Heart right ventricle (tissue), 16 donors: ENCODE measurements at regions not wholly inside any gene's neighbourhood (a gene's known extent, or its start where the extent isn't known, plus 50 kb on each side); places are given as distances from the start of the nearest gene placed in this dataset.
A peak's percentile ranks its signal among the peaks of the same experiment; 100 is the strongest.

Experiments
- ATAC-seq, 8 donors: fragments of 200-7000 bp; cut with Tn5 transposase; one replicate each; pipeline ENCODE4 v1.9.1; 2020; ENCODE audit warnings: mild to moderate bottlenecking in 8 of 8, moderate library complexity in 8 of 8, moderate number of reproducible peaks in 1 of 8
- DNase-seq, 2 donors: peaks; one replicate each; pipeline ENCODE4 v3.0.0-alpha.2; 2020
- H3K27ac ChIP-seq, 10 donors: fragments of 200-600 bp; sonication (generic) in 2 of 10; one replicate each; pipeline versions ENCODE4 v1.5.0 to v1.8.0; 2020 to 2022; ENCODE audit warnings: mild to moderate bottlenecking in 3 of 10
- H3K27me3 ChIP-seq, 7 donors: fragments of 200-600 bp; one replicate each; pipeline ENCODE4 v1.8.0; 2021 to 2022; ENCODE audit warnings: mild to moderate bottlenecking in 2 of 7
- H3K36me3 ChIP-seq, 9 donors: fragments of 200-600 bp; sonication (generic) in 1 of 9; one replicate each; pipeline versions ENCODE4 v1.5.0 to v1.8.0; 2020 to 2022; ENCODE audit warnings: mild to moderate bottlenecking in 2 of 9
- H3K4me1 ChIP-seq, 9 donors: fragments of 200-600 bp; sonication (generic) in 1 of 9; one replicate each; pipeline versions ENCODE4 v1.5.0 to v1.8.0; 2020 to 2022; ENCODE audit warnings: mild to moderate bottlenecking in 4 of 9
- H3K4me3 ChIP-seq, 10 donors: fragments of 200-600 bp; sonication (generic) in 2 of 10; one replicate each; pipeline versions ENCODE4 v1.5.0 to v1.8.0; 2020 to 2022; ENCODE audit warnings: mild to moderate bottlenecking in 7 of 10, moderate library complexity in 2 of 10
- H3K9me3 ChIP-seq, 11 donors: fragments of 200-600 bp in 10 of 11; sonication (generic) in 2 of 11; one replicate each; pipeline versions ENCODE4 v1.5.0 to v1.8.0; 2013 to 2022; ENCODE audit warnings: mild to moderate bottlenecking in 2 of 11, control low read depth in 1 of 11, moderate library complexity in 1 of 11
- WGBS, 2 donors: extraction: QIAGEN DNeasy Blood & Tissue Kit; methylation state at CpG; one replicate each; pipeline ENCODE4 v1.1.7; 2013; ENCODE audit warnings: inconsistent platforms in 1 of 2; 5-methylcytosine and 5-hydroxymethylcytosine counted together
- intact Hi-C, 10 donors: fragments of 100-400 bp; cut with DNase I; formaldehyde crosslinking; loops; one replicate each; pipeline versions ENCODE4 v1.11.1 to v1.14.2; 2022
- TF ChIP-seq, protein P1 (sequence below), 9 donors: fragments of 200-600 bp; sonication (generic) in 2 of 9; IDR thresholded peaks; one replicate each; pipeline versions ENCODE4 v1.5.0 to v1.8.0; 2021 to 2022; ENCODE audit warnings: antibody characterized with exemption in 9 of 9, mild to moderate bottlenecking in 5 of 9, moderate library complexity in 1 of 9
- donor health status: Arrhythmogenic right ventricular cardiomyopathy.
- donor health status: ischemic (EF 13 %, LVEDD 7.1; RV severe dilation, severe dysfunction).
- donor health status: healthy with polysubstance abuse.
- donor health status: DM: no; HTN: yes; CAD: no.
- donor health status: DM: no; HTN: no; CAD: no.
- donor health status: ischemic (EF 25% LVEDD 6.9; RV normal size, moderate dysfunction).
- donor health status: ischemic (EF 25% LVEDD 5.7; RV mildly dilated, moderate dysfunction).
- donor health status: healthy.
- donor health status: DM: yes; HTN: yes; CAD: no.
- donor health status: Ischemic cardiomyopathy.
- donor health status: ischemic (EF 35%, LVEDD 5.7; RV mildly dilated, moderate dysfunction).
- donor health status: nonischemic (EF 11% LVEDD 7.7; RV severe dilation, severe dysfunction).
- donor health status: DM: yes; HTN: yes; CAD: no.
- donor health status: PGD.
- donor health status: ischemic (EF 29% LVEDD 5.4; RV normal size, mild dysfunction).
- donor health status: nonischemic (EF 23%, LVEDD 6.1; RV moderate dilation, normal function).

DNA sequence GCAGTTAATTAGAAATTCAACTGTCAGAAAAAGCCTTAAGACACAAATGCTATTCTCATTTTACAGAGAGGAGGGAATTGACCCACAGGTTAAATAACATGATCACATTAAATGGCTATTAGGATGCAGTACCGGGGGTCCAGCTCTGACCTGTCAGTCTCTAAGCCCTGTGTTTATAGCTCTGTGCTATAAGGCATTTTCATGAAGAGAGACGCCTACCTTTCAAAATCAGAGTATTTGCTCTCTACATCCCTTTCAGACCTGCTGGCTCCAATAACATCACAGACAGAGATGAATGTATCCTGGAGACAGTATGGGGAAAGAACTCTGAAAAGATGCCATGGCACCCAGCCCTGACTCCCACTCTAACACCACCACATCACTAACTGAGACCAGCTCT, 189.9 kb upstream of the PRSS58 start:
- no peak for DNase-seq
- TF ChIP-seq, protein P1, sequence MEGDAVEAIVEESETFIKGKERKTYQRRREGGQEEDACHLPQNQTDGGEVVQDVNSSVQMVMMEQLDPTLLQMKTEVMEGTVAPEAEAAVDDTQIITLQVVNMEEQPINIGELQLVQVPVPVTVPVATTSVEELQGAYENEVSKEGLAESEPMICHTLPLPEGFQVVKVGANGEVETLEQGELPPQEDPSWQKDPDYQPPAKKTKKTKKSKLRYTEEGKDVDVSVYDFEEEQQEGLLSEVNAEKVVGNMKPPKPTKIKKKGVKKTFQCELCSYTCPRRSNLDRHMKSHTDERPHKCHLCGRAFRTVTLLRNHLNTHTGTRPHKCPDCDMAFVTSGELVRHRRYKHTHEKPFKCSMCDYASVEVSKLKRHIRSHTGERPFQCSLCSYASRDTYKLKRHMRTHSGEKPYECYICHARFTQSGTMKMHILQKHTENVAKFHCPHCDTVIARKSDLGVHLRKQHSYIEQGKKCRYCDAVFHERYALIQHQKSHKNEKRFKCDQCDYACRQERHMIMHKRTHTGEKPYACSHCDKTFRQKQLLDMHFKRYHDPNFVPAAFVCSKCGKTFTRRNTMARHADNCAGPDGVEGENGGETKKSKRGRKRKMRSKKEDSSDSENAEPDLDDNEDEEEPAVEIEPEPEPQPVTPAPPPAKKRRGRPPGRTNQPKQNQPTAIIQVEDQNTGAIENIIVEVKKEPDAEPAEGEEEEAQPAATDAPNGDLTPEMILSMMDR (IDR thresholded peaks at IDR 0.05), result no peak
- Histone ChIP-seq H3K27me3 (peaks cover 0 to 17% (median 6%) of the 10 kb centered on the region in 7 donors), H3K36me3 (no peaks in the 10 kb centered on the region), H3K4me3 (no peak overlapping the region), H3K27ac (no peak overlapping the region), H3K4me1 (peaks cover 0 to 19% (median 0%) of the 10 kb centered on the region in 9 donors), H3K9me3 (no peaks in the 10 kb centered on the region)
- intact Hi-C loops, result no loop called here
- 81 to 89% methylated on average over 2 of the region's 2 CpGs for WGBS, 2 donors
- ATAC-seq, result no peak

- peaks cover 0 to 17% (median 6%) of the 10 kb centered on the region in 7 donors for H3K27me3 ChIP-seq
- H3K4me1 ChIP-seq, result peaks cover 0 to 45% (median 0%) of the 10 kb centered on the region in 9 donors
- no peaks in the 10 kb centered on the region for H3K9me3 ChIP-seq
- 52 to 62% methylated on average over 7 of the region's 7 CpGs for WGBS, 2 donors
- intact Hi-C loops, result no loop called here
- H3K27ac ChIP-seq, result no peak overlapping the region
- TF ChIP-seq, protein P1 (IDR thresholded peaks at IDR 0.05), result no peak
- no peak for ATAC-seq
- no peak overlapping the region for H3K4me3 ChIP-seq
- H3K36me3 ChIP-seq, result no peaks in the 10 kb centered on the region
- no peak for DNase-seq
Observed at GRCh38 chr7:142445019-142445686, 187.3 kb upstream of the PRSS58 start.

DNA sequence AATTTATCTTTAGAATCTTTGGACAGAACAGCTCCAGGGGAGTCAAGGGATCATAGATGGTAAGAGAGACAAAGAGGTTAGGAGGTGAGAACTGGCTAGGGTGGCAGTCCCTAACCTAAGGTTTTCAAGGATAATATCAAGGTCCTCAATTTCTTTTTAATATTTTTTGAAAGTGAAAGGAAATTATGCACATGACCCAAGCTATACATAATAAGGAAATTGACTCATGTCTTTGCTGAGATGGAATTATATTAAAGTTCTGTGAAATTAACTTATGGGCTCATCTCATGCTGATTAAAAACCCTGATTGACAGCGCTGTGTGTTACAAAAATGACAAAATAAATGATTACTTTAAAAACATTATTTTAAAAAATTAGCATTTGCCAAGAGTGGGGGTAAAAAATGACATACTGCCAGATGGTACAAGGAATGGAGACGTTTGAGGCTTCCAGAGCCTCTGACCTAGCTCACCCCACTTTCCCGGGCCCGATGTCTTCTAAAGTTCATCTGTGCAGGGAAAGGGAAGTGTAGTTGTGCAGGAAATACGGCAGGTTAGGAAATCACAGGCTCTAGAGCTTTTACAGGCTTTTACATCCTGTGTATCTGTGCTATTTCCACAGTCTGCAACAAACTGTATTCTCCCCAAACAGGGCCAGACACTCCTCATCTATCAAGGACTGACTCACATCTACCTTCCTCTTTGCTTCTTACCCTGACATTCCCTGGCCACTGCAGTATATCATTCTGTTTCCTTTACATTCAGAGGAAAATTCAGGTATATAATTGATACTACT, 185.6 kb upstream of the PRSS58 start:
- H3K9me3 ChIP-seq, result no peaks in the 10 kb centered on the region
- peak overlapping the region in 1 of 10 donors; percentile 11 for H3K27ac ChIP-seq
- 55 to 57% methylated on average over 5 of the region's 5 CpGs for WGBS, 2 donors
- TF ChIP-seq, protein P1 (IDR thresholded peaks at IDR 0.05), result no peak
- no peak overlapping the region for H3K4me3 ChIP-seq
- no peaks in the 10 kb centered on the region for H3K36me3 ChIP-seq
- H3K4me1 ChIP-seq, result peaks cover 0 to 51% (median 0%) of the 10 kb centered on the region in 9 donors
- DNase-seq (no peak), ATAC-seq (no peak)
- intact Hi-C loops, result no loop called here
- H3K27me3 ChIP-seq, result peaks cover 0 to 14% (median 5%) of the 10 kb centered on the region in 7 donors

DNA sequence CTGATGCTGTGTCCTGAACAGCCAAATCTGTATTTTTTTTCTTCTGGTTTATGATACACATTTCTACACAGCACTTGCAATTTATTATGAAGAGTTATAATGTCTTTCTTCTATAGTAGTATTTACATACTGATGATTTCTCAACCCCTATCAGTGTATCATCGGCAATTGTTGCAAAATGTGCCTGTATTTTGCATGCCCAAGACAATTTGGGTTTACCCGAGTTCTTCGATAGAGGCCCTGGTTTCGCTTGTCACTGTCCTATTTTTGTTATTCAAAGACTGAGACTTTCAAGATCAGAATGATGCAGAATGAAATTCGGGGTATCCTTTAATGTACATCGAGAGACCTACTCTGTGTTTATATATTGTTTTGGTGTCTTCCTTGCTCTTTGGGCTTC, 184.5 kb upstream of the PRSS58 start:
- TF ChIP-seq, protein P1 (IDR thresholded peaks at IDR 0.05), result no peak
- Histone ChIP-seq H3K4me3 (no peak overlapping the region), H3K27me3 (peaks cover 0 to 12% (median 5%) of the 10 kb centered on the region in 7 donors), H3K36me3 (no peaks in the 10 kb centered on the region), H3K4me1 (peaks cover 0 to 51% (median 0%) of the 10 kb centered on the region in 9 donors), H3K9me3 (no peaks in the 10 kb centered on the region), H3K27ac (no peak overlapping the region)
- intact Hi-C loops, result no loop called here
- 93% methylated on average over 6 of the region's 6 CpGs for WGBS, 2 donors
- no peak for DNase-seq
- ATAC-seq, result no peak
